GM21619 (cell line): ENCODE measurements at regions not wholly inside any gene's neighbourhood (a gene's known extent, or its start where the extent isn't known, plus 50 kb on each side); places are given as distances from the start of the nearest gene placed in this dataset.

ENCODE experiments used
- ATAC-seq: cut with Tn5 transposase; IDR thresholded peaks from one replicate; pipeline ENCODE4 v1.9.1; 2021; ENCODE audit not compliant: unreplicated experiment

DNA sequence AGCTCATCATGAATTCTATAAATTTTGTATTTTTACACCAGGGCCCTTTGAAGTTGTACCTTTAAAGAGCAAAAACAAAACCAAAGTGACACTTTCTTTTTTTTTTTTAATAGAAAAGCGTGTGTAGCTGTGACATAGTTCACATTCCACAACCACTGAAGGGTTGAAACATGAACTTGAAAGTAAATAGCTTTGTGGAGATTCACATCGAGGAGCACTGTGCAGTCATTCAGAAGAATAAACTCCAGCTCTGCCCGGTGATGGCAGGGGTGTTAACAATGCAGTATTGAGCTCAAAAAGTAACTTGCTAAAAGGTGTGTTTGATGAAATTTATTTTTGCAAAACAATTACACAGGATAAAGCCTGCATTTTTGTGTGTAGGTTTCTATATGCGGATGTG is 1166.2 kb downstream of the TBC1D22A start:
- ATAC-seq: no peak

DNA sequence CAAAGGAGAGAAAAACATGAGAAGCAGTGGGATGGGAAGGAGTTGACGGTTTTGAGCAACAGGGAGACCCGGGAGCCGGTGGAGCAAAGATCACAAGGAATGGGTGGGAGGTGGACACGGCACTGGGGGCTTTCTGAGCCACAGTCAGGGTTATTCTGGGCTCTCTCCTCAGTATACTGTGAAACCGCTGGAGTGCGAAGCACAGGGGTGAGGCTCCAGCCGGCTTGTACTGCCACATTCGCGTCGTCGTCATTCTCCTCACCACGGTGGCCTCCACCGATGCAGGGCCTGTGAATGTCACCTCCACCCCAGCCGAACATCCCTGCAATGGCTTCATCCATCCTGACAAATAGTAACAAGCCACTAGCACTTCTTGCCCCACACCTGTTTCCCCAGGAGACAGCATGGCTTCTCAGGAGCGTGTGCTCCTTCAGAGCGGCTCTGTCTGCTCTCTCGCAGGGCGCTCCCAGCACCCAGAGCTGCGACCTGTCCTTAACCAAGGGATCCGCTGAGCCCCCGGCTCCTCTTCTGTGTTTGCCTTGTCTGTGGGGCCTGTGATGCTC is 1165.3 kb downstream of the TBC1D22A start:
- no peak for ATAC-seq

DNA sequence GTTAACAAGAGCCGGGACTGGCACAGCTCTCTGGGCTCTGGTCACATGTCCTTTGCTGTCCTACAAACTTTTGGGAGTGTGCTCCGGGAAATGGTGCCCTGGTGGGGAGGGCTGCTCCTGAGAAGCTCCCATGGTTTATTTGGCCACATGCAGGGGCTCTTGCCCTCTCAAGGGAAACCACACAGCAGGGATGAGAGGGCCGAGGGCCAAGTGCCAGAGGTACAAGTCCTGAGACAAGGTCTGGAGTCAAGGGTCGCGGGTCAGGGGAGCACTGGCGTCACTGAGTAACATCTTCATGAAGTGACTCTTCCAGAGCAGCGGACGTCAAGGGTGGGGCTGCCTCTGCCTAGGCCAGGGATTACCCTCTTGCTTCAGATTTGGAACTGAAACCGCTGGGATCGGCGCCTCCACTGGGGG is 1160.6 kb downstream of the TBC1D22A start:
- ATAC-seq: no peak

DNA sequence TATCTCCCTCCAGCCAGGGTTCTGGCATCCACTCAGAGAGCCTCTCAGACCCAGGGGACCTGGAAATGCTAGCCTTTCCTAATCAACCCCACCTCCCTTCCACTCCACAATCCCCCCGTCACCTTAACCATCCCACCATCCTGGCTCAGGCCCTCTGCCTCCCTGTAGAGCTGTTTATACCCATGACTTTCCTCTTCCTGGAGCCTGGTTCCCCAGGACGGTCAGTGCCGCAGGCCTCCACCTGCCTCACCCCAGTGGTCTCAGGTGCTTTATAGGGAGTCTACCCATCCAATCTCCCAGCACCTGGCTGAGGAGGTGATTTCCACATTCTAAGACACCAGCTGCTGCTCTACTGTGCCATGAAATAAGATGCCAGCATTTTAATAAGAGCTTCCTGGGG is 1159.5 kb downstream of the TBC1D22A start:
- no peak for ATAC-seq

DNA sequence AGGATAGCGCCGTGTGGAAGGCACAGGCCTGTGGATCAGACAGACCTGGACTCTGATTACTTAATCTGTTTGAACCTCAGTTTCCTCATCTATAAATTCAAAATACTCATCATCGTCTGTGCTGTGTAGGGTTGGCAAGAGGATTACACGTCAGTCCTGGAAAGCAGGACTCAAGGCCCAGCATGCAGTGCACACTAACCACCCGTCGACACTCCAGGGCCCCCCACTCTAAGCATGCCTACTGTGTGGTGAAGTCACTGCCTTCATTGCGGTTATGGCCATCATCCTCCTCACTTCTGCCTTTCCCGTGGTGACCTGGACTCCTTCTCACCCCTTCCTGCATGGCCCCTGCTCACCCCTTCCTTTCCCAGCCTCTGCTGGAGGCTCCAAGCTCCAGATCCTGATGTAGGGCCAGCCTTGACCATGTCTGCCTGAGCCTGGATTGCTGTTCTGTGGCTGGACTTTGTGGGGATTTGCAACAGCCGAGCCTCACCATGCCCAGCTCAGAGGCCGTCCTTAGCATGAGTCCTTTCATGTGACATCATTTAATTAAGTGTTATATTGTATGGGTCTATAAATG is 1158.0 kb downstream of the TBC1D22A start:
- ATAC-seq: no peak

DNA sequence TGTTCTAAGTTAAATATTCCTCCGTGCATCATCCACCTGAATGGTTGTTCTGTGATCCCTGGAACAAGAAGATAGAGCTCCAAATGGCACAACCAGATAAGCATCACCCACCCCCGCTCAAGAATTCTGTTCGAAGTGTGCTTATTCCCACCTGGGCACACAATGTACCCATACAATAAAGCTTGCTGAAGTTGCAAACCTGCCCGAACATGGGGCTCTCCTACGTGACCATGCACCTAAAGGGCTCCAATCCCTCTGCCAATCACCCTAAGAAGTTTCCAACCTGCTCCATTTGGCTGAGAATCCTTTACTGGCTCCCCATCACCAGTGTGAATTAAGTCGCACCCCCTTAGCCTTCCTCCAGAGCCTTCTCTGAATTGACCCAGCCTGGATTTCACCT is 1157.4 kb downstream of the TBC1D22A start:
- no peak for ATAC-seq

DNA sequence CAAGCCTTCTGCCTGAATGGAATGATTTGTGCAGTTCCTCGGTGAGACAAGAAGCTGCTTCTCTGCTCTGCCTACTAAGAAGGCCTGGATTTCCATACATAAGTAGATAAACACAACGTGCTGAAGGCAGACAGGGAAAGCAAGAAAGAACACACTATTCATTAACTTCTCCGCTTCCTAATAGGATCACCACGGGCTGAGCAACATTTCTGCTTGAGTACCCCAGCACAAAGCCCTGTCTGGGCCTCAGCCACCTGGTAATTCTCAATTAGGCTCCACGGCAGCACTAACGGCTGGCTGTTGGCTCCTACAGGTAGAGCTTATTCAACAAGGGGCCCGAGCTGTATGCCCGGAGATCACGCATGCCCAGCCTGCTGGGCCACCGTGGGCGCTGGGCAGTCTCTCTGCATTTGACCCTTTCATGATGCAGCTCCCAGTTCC is 1156.6 kb downstream of the TBC1D22A start:
- ATAC-seq: no peak

DNA sequence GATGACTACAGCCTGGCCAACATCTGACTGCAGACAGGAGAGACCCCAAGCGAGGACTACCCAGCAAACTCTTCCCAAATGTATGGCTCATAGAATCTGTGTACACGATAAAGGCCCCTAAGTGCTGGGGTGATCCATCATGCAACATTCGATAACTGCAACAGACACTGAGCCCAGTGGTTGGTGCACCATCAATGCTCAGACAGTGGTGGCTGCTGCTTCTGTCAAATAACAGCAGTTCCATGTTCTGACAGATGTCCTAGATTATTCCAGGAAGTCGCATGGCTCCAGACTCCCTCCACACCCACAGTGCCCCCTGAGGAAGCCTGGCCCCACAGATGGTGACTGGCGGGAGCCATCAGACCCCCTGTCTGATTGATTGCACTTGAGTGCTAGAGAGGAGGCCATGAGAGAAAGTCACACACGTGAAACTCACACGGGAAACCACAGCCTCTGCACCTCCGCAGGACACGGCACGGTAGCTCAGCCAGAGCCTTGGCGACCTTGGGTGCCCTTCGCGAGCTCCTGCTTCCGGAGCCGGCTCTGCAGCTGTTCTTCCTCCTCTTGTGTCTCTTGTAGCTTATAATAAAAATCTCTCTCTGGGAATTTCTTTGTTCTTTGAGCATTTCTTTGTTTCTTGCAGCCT is 1155.9 kb downstream of the TBC1D22A start:
- ATAC-seq: peak; percentile 64

DNA sequence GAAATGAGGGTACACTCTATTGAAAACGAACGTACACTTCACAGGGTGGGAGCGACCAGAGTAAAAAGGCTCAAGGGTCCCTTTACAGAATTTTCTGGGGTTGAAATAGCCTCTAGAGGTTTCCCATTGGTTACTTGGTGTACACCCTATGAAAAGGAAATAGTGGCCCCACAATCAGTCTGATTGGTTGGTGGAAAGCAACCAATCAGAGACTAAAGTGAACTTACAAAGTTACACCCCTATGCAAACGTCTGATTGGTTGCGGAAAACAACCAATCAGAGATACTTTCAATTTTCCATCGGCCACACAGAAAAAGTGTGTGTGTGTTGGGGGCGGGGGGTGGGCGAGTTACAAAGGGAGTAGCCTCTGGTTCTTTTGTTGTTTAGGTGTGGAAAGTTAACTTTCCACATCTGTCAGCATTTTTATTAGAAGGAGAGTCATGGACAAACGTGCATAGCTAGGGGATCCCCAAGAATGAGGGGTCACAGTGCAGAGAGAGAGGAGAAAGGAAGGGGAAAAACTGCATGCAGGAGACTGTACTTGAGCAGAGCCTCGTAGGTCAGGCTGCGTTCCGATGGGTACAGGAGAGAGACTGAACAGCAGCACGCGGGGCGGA is 1152.1 kb downstream of the TBC1D22A start:
- no peak for ATAC-seq

DNA sequence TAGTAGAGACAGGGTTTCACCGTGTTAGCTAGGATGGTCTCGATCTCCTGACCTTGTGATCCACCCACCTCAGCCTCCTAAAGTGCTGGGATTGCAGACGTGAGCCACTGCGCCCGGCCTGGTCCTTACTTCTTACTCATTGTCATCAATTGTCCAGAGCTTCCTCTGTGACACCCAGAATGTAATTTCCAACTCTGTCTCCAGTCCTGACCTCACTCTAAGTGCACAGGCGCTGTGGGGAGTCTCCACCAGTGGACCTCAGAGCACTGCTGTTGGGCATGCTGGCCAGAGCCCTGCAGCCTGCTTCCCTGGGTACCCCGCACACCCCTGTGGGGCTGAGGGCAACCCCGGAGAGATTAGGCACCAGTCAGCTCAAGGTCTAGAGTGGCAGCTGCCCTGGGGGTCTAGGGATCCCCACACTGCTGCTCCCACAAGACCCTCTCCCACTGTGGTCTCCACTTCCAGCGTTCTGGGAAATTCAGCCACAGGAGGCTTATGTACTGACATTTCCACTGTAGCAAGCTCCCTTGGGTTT is 1140.3 kb downstream of the TBC1D22A start:
- ATAC-seq: no peak

DNA sequence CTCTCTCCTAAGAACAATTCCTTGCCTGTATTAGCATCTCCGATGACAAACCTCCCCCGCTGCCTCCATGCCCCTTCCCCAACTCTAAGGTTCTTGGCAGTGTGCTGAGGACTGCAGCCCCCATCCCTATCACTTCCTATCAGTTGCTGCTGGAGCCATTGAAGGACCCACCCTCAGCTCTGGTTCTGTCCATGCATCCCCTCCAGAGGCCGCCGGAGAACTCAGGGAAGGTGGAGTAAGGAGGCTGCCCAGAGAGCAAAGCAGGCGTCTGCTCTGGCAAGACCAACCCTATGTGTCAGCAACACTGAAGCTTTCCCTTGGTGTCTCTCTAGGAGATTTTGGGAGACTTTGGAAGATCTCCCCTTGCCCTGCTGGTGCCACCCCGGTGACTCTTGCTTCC is 1139.5 kb downstream of the TBC1D22A start:
- ATAC-seq: no peak

DNA sequence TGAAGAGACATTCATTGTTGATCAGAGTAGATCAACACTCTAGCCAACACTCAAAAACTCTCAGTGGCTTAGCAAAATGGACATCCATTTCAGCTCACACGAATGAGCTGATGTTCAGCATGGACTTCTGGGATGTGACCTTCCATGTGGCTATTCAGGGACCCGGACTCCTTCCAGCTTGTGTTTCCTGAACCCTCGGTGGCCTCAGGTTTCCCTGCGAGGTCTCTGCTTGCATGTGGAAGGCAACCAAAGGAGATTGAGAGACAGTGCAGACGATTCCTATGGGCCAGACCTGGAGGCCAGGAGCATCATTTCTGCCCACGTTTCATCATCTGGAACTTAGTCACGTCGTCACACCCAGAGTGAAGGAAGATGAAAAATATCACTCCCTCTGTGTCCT is 1137.4 kb downstream of the TBC1D22A start:
- no peak for ATAC-seq

DNA sequence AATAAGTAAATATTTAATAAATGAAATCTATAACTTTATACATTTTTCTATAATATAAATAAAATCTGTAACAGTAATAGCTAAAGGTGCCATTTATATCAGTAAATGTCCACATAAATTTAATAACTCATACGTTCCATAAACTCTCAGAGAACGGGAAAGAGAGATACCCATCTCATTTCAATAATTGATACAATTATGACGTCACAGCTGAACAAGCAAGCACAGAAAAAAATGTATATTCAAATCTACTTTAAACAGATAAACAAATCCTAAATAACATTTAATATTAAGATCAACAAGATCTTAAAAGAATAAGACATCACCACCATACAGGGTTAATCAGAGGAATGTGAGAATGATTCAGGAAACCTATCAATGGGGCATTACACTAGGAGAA is 1136.5 kb downstream of the TBC1D22A start:
- no peak for ATAC-seq

DNA sequence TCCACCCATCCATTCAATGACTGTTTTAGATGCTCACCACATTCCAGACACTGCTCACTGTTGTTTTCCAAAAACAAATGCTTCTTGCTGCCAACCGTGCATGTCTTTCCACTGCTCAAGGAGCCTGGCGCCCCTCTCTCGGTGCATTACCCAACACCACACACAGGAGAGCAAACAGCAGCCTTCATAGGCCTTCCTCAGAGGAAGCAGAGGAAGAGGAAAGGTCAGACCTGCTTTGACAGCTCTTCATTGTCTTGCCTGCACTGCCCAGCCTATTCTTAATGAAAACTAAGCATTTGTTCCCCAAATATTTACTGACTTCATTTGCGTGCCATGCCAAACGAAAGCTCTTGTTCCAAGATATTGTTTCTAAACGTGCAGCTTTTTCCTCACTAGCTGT is 1129.2 kb downstream of the TBC1D22A start:
- no peak for ATAC-seq

DNA sequence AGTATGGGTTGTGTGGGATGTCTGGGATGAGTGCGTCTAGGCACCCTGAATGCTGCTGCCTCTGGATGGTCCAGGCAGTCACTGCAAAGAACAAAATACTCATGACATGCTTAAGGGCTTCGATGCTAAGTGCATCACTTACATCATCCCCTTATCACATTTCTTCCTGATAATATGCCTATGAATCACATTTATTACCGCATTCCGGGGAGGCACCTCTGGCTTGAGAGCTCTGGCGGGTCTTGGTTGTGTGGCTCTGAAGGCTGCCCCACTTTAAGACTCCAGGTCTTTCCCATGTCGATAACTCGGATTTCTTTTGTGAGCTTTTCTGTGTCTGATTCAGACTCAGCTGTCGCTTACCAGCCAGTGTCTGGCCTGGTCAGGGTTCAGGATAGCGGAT is 1126.4 kb downstream of the TBC1D22A start:
- no peak for ATAC-seq

DNA sequence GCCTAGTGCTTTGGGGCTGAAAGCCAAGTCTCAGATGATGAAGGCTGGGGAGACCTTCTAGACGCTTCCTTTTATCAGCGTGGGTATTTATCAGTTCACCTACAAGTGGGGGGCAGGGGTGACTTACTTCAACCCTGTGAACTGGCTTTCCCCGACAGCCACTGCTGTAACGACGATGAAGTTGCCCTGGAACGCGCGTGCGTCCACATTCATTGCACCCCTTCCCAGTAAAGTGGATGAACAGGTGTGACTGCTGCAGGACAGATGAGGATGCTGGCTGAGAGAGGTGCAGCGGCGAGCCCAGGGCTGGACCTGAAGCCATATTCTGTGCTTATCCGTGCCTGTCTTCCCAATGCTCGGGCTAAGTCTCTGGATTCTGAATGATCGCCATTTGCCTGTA is 1122.3 kb downstream of the TBC1D22A start:
- no peak for ATAC-seq

DNA sequence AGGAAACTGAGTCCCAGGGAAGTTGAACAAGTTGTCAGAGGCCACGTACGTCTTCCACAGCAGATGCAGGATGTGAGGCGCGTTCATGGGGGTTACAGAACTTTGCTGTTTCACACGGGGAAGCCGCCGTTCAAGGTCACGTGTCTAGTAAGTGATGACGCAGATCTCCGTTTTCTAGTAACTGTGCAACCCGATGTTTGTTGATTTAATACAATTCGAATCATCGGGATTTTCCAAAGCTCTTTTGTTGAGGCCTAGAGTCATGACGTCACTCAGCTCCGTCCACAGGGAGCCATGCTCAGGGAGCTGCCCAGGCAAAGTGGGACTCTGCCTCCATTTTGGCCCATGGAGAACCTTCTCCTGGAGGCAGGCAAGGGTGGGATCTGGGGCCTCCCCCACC is 1121.8 kb downstream of the TBC1D22A start:
- ATAC-seq: no peak

DNA sequence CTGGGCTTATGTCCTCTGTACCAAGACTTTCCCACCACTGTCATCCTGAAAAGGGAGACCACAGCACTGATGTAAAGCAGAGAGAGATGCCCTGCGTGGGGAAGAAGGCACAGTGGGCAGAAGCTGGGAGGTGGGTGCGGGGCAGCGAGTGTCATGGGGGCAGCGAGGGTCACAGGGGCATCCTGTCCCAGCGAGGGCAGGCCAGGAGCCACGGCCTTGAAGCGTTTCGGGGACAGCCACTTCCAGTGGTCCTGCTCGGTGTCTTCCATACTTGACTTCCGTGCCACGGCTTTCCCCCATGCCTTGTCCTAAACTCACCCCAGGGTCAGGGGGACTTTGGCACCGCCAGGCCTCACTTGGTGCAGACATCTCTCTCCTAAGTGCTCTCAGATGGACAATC is 1121.3 kb downstream of the TBC1D22A start:
- ATAC-seq: no peak

DNA sequence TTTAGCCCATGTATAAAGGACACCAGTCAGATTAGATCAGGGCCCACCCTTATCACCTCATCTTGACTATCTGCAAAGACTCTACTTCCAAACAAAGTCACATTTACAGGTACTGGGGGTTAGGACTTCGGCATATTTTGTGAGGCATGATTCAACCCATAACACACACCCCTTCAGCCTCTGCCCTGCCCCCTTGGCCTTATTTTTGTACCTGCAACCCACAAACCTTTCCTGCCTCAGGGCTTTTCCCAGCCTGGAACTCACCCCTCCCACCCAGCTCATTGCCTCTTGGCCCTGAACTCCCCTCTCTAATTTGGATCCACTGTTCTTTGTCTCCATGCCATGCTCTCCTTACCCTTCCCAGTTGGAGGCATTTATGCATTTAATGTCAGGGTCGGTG is 1116.9 kb downstream of the TBC1D22A start:
- ATAC-seq: no peak

DNA sequence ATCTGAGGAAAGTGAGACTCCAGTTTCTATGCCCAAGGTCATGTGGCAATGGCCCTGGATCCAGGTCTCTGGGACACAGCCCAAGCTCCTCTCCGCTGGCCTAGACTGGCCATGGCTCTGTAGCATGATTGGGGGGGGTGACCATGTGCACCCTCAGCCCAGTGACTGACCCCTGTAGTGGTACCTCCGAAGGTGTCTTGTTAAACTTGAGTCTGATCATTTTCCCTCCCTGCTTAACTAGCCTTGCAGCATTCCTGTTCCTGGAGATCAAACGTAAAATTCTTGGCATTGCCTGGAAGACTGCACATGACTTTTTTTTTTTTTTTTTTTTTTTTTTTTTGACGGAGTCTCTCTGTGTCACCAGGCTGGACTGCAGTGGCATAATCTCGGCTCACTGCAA is 1116.0 kb downstream of the TBC1D22A start:
- ATAC-seq: no peak

DNA sequence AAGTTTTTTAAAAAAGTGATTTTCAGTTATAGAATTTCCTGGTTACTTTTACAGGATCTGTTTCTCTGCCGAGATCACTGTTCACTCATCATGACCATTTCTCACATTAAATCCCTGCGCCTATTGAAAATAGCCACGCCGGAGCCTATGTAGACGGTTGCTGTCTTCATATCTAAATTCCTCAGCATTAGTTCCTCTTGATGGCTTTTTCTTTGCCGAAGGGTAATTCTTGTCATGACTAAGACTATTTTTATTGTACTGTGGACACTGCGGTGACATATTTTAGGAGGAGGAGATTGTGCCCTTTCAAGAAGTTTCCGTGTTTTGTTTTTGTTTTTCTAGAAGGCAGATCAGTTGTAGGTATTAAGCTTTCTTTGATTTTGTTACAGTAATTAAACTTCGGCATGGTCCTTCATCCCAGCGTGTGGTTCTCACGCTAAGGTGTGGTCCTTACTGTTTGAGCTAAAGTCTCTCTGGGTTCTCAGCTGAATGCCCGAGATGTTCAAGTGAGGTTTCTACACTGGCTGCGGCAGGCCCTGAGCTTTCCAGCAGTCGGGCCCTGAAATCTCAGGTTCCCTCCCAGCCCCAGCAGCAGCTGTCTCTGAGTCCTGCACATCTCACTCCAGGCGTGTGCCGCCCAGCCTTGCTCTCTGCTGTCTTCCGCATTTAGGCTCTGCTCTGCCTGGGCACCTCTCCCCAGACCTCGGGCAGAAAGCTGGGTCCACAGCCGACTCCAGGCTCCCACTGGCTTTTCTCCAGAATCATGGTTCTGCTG is 1110.5 kb downstream of the TBC1D22A start:
- ATAC-seq: no peak
